H9 (cell line): ENCODE measurements at regions not wholly inside any gene's neighbourhood (a gene's known extent, or its start where the extent isn't known, plus 50 kb on each side); places are given as distances from the start of the nearest gene placed in this dataset.
A peak's percentile ranks its signal among the peaks of the same experiment; 100 is the strongest.

ENCODE experiments used
- DNase-seq: peaks from one replicate; pipeline ENCODE4 v3.0.0-alpha.2; 2017
- H2AFZ ChIP-seq: one replicate; pipeline ENCODE4 v1.6.1; 2013; ENCODE audit warnings: mild to moderate bottlenecking, low read length, control low read depth, moderate library complexity
- H2AK5ac ChIP-seq: 2 replicates; pipeline ENCODE4 v1.6.1; 2013; ENCODE audit warnings: low read length, control low read depth, mixed read lengths; ENCODE audit not compliant: insufficient read length
- H2BK120ac ChIP-seq: one replicate; pipeline ENCODE4 v1.6.1; 2013; ENCODE audit warnings: low read depth, mild to moderate bottlenecking, low read length, control low read depth, inconsistent platforms; ENCODE audit not compliant: poor library complexity, severe bottlenecking
- H2BK12ac ChIP-seq: 2 replicates; pipeline ENCODE4 v1.6.1; 2013; ENCODE audit warnings: low read length, control low read depth, mixed read lengths, low read depth; ENCODE audit not compliant: insufficient read length
- H2BK15ac ChIP-seq: 2 replicates; pipeline ENCODE4 v1.6.1; 2013; ENCODE audit warnings: low read depth, low read length, control low read depth
- H2BK20ac ChIP-seq: one replicate; pipeline ENCODE4 v1.6.1; 2013; ENCODE audit warnings: low read depth, mild to moderate bottlenecking, low read length, control low read depth, inconsistent platforms; ENCODE audit not compliant: poor library complexity, severe bottlenecking
- H2BK5ac ChIP-seq: 2 replicates; pipeline ENCODE4 v1.6.1; 2013; ENCODE audit warnings: low read length, control low read depth, mixed read lengths; ENCODE audit not compliant: insufficient read length
- H3K14ac ChIP-seq: 2 replicates; pipeline ENCODE4 v1.6.1; 2013; ENCODE audit warnings: low read length, control low read depth; ENCODE audit not compliant: insufficient read depth
- H3K18ac ChIP-seq: 2 replicates; pipeline ENCODE4 v1.6.1; 2013; ENCODE audit warnings: low read depth, mild to moderate bottlenecking, mixed read lengths, low read length, control low read depth; ENCODE audit not compliant: insufficient read length
- H3K23ac ChIP-seq: 2 replicates; pipeline ENCODE4 v1.6.1; 2013; ENCODE audit warnings: low read length, control low read depth, mixed read lengths, low read depth; ENCODE audit not compliant: insufficient read length
- H3K23me2 ChIP-seq: 2 replicates; pipeline ENCODE4 v1.6.1; 2013; ENCODE audit warnings: low read depth, mild to moderate bottlenecking, mixed read lengths, low read length, control low read depth; ENCODE audit not compliant: insufficient read length, poor library complexity, severe bottlenecking
- H3K27ac ChIP-seq: 2 replicates; pipeline ENCODE4 v1.5.1; 2013; ENCODE audit warnings: low read length, control low read depth, mixed read lengths, low read depth; ENCODE audit not compliant: insufficient read length
- H3K27me3 ChIP-seq: 2 replicates; pipeline ENCODE4 v1.6.1; 2013; ENCODE audit warnings: low read length, control low read depth, inconsistent platforms; ENCODE audit not compliant: insufficient read depth
- H3K4ac ChIP-seq: 2 replicates; pipeline ENCODE4 v1.6.1; 2013; ENCODE audit warnings: low read depth, mild to moderate bottlenecking, control low read depth, inconsistent platforms, low read length, moderate library complexity
- H3K4me1 ChIP-seq: 2 replicates; pipeline ENCODE4 v1.6.1; 2013; ENCODE audit warnings: low read length, control low read depth, inconsistent platforms; ENCODE audit not compliant: insufficient read depth
- H3K4me2 ChIP-seq: 2 replicates; pipeline ENCODE4 v1.6.1; 2013; ENCODE audit warnings: low read length, control low read depth, mixed read lengths; ENCODE audit not compliant: insufficient read length, insufficient read depth
- H3K56ac ChIP-seq: 2 replicates; pipeline ENCODE4 v1.6.1; 2013; ENCODE audit warnings: low read depth, mild to moderate bottlenecking, mixed read lengths, low read length, control low read depth; ENCODE audit not compliant: insufficient read length
- H3K79me1 ChIP-seq: 2 replicates; pipeline ENCODE4 v1.6.1; 2013; ENCODE audit warnings: low read depth, mild to moderate bottlenecking, moderate library complexity, low read length, control low read depth, inconsistent platforms; ENCODE audit not compliant: insufficient read depth, poor library complexity, severe bottlenecking
- H3K79me2 ChIP-seq: 2 replicates; pipeline ENCODE4 v1.6.1; 2013; ENCODE audit warnings: low read length, control low read depth, inconsistent platforms; ENCODE audit not compliant: insufficient read depth
- H3K9ac ChIP-seq: 2 replicates; pipeline ENCODE4 v1.6.1; 2013; ENCODE audit warnings: low read length, control low read depth, mixed read lengths; ENCODE audit not compliant: insufficient read length; ENCODE audit errors: extremely low read depth
- H3K9me3 ChIP-seq: one replicate; pipeline ENCODE4 v1.6.1; 2013; ENCODE audit warnings: low read depth, low read length, inconsistent platforms; ENCODE audit not compliant: control insufficient read depth
- H3T11ph ChIP-seq: one replicate; pipeline ENCODE4 v1.6.1; 2013; ENCODE audit warnings: mild to moderate bottlenecking, low read length, control low read depth, inconsistent platforms
- H4K20me1 ChIP-seq: one replicate; pipeline ENCODE4 v1.6.1; 2013; ENCODE audit not compliant: control insufficient read depth, insufficient read length, insufficient read depth
- H4K5ac ChIP-seq: 2 replicates; pipeline ENCODE4 v1.6.1; 2013; ENCODE audit warnings: low read depth, mild to moderate bottlenecking, mixed read lengths, low read length, control low read depth; ENCODE audit not compliant: insufficient read length
- H4K8ac ChIP-seq: replicated peaks from 2 replicates; pipeline ENCODE4 v1.6.1; 2013; ENCODE audit warnings: low read length, control low read depth, mixed read lengths, low read depth; ENCODE audit not compliant: insufficient read length
- H4K91ac ChIP-seq: 2 replicates; pipeline ENCODE4 v1.6.1; 2013; ENCODE audit warnings: low read depth, mild to moderate bottlenecking, moderate library complexity, mixed read lengths, low read length, control low read depth; ENCODE audit not compliant: insufficient read length
- H3K27ac Mint-ChIP-seq, 3 experiments: 2 replicates in 2 of 3; 3 replicates in 1 of 3; pipeline ENCODE4 v1.8.0; 2020 to 2021; ENCODE audit warnings: mixed read lengths in 3 of 3, mild to moderate bottlenecking in 1 of 3, moderate library complexity in 1 of 3
- H3K27me3 Mint-ChIP-seq: 2 replicates; pipeline ENCODE4 v1.8.0; 2021; ENCODE audit warnings: low read depth, mild to moderate bottlenecking, moderate library complexity, mixed read lengths
- H3K36me3 Mint-ChIP-seq, 3 experiments: 2 replicates in 2 of 3; 3 replicates in 1 of 3; pipeline ENCODE4 v1.8.0; 2020 to 2021; ENCODE audit warnings: low read depth in 3 of 3, mixed read lengths in 3 of 3; ENCODE audit not compliant: insufficient read depth in 1 of 3
- H3K4me1 Mint-ChIP-seq, 2 experiments: 2 replicates each; pipeline ENCODE4 v1.8.0; 2020; ENCODE audit warnings: mixed read lengths in 2 of 2
- H3K4me3 Mint-ChIP-seq, 2 experiments: 2 replicates in 1 of 2; 3 replicates in 1 of 2; pipeline ENCODE4 v1.8.0; 2020 to 2021; ENCODE audit warnings: mild to moderate bottlenecking in 2 of 2, mixed read lengths in 2 of 2, moderate library complexity in 1 of 2
- H3K9me3 Mint-ChIP-seq, 2 experiments: 2 replicates in 1 of 2; 3 replicates in 1 of 2; pipeline ENCODE4 v1.8.0; 2020; ENCODE audit warnings: mild to moderate bottlenecking in 2 of 2, mixed read lengths in 2 of 2, moderate library complexity in 1 of 2
- CTCF ChIP-seq: fragments of 200-600 bp; sonication (generic); conservative IDR thresholded peaks from 3 replicates; pipeline ENCODE4 v1.8.0; 2021; ENCODE audit warnings: antibody characterized with exemption, mild to moderate bottlenecking
- WGBS: extraction: QIAGEN DNeasy Blood & Tissue Kit; methylation state at CpG from one replicate; pipeline ENCODE4 v1.1.7; 2013; ENCODE audit warnings: missing lambda C conversion rate, low lambda C conversion rate, mixed read lengths; ENCODE audit not compliant: insufficient read length; ENCODE audit errors: extremely low coverage; 5-methylcytosine and 5-hydroxymethylcytosine counted together

GRCh38 chr6:168826726-168827585 is 386.0 kb downstream of the SMOC2 start:
- Histone ChIP-seq H4K91ac (no peak overlapping the region), H3K23me2 (no peaks in the 10 kb centered on the region), H3K79me2 (no peaks in the 10 kb centered on the region), H3T11ph (no peak overlapping the region), H3K27ac (no peak overlapping the region), H3K4me2 (no peak overlapping the region), H3K14ac (no peak overlapping the region), H3K9ac (no peak overlapping the region), H2AFZ (no peak overlapping the region), H3K79me1 (no peaks in the 10 kb centered on the region), H2BK120ac (no peak overlapping the region), H3K4me1 (peaks cover 2% of the 10 kb centered on the region; the same call in 1 of the 2 replicates), H4K8ac (no peak overlapping the region), H2BK20ac (no peak overlapping the region), H2BK12ac (no peak overlapping the region), H2AK5ac (no peak overlapping the region), H4K20me1 (no peaks in the 10 kb centered on the region), H3K23ac (no peak overlapping the region), H3K9me3 (no peaks in the 10 kb centered on the region), H3K18ac (no peak overlapping the region), H3K27me3 (no peaks in the 10 kb centered on the region), H4K5ac (no peak overlapping the region), H3K56ac (no peak overlapping the region), H2BK5ac (no peak overlapping the region), H3K4ac (no peak overlapping the region), H2BK15ac (no peak overlapping the region)
- no peak for DNase-seq
- TF ChIP-seq CTCF = no peak
- no CpG with 5 or more reads among the region's 19 CpGs for WGBS
- H3K27me3 Mint-ChIP-seq = no peaks in the 10 kb centered on the region; the same call in 1 of the 2 replicates
- peak overlapping the region in 1 of 3 experiments; percentile 81; a peak in 1 of 7 replicates for H3K27ac Mint-ChIP-seq
- H3K4me1 Mint-ChIP-seq = peaks cover 26 to 31% of the 10 kb centered on the region in 2 experiments
- no peak overlapping the region for H3K4me3 Mint-ChIP-seq
- H3K9me3 Mint-ChIP-seq = no peaks in the 10 kb centered on the region
- H3K36me3 Mint-ChIP-seq = no peaks in the 10 kb centered on the region; a peak in 1 of 7 replicates
